Body of pancreas (tissue), 4 donors: ENCODE measurements at regions not wholly inside any gene's neighbourhood (a gene's known extent, or its start where the extent isn't known, plus 50 kb on each side); places are given as distances from the start of the nearest gene placed in this dataset.
"Not testable (repeated sequence)": the region's sequence is repeated elsewhere in the genome, so short reads cannot be mapped to it uniquely, and the experiment has no call there.

Source experiments
- ATAC-seq: fragments of 150-250 bp; one replicate; pipeline ENCODE4 v1.9.1; 2016
- DNase-seq, 4 donors: peaks; one replicate each; pipeline ENCODE4 v3.0.0-alpha.2; 2019
- H3K27ac ChIP-seq, 4 donors: fragments of 200-600 bp; sonication (generic); 1 replicate in 3 of 4; 2 replicates in 1 of 4; pipeline versions ENCODE4 v1.5.1 to v1.6.1; 2016 to 2019; ENCODE audit warnings: mild to moderate bottlenecking in 1 of 4, mixed read lengths in 1 of 4, moderate library complexity in 1 of 4
- H3K27me3 ChIP-seq, 2 donors: fragments of 200-600 bp; sonication (generic); one replicate each; pipeline ENCODE4 v1.6.0; 2016; ENCODE audit warnings: mild to moderate bottlenecking in 1 of 2
- H3K36me3 ChIP-seq, 2 donors: fragments of 200-600 bp; sonication (generic); replicated peaks in 1 of 2; 2 replicates each; pipeline ENCODE4 v1.5.1; 2016; ENCODE audit warnings: low read depth in 2 of 2; ENCODE audit not compliant: insufficient read depth in 1 of 2
- H3K4me1 ChIP-seq: fragments of 200-600 bp; sonication (generic); one replicate; pipeline ENCODE4 v1.6.0; 2016
- H3K4me3 ChIP-seq, 2 donors: fragments of 200-600 bp; sonication (generic); 1 replicate in 1 of 2; 2 replicates in 1 of 2; pipeline ENCODE4 v1.5.1; 2016 to 2019
- H3K9me3 ChIP-seq, 3 donors: fragments of 200-600 bp; sonication (generic); 1 replicate in 2 of 3; 2 replicates in 1 of 3; pipeline ENCODE4 v1.5.1; 2016
- CTCF ChIP-seq, 7 experiments: fragments of 450-650 bp in 4 of 7; fragments of 200-600 bp in 3 of 7; sonication (generic) in 3 of 7; IDR thresholded peaks; one replicate each; pipeline ENCODE4 v1.5.1; 2016 to 2019; ENCODE audit warnings: antibody characterized with exemption in 7 of 7
- POLR2A ChIP-seq, 3 donors: fragments of 450-650 bp; IDR thresholded peaks; one replicate each; pipeline ENCODE4 v1.6.1; 2016; ENCODE audit warnings: antibody characterized with exemption in 3 of 3, mild to moderate bottlenecking in 2 of 3
- WGBS, 2 donors: methylation state at CpG; one replicate each; pipeline ENCODE4 v1.1.5; 2017; 5-methylcytosine and 5-hydroxymethylcytosine counted together
- intact Hi-C: fragments of 100-400 bp; cut with DNase I; formaldehyde crosslinking; loops from one replicate; pipeline ENCODE4 v1.15.1; 2023

GRCh38 chr10:80713398-80713928 is 175.8 kb downstream of the SH2D4B start:
- no peaks in the 10 kb centered on the region for H3K9me3 ChIP-seq
- no peaks in the 10 kb centered on the region for H3K27me3 ChIP-seq
- no peaks in the 10 kb centered on the region for H3K36me3 ChIP-seq
- 71 to 74% methylated on average over 11 of the region's 11 CpGs for WGBS, 2 donors
- TF ChIP-seq CTCF (IDR thresholded peaks at IDR 0.05) (no peak), POLR2A (IDR thresholded peaks at IDR 0.05) (no peak)
- intact Hi-C loops = no loop called here
- H3K4me1 ChIP-seq = no peaks in the 10 kb centered on the region
- H3K27ac ChIP-seq = no peak overlapping the region
- no peak for DNase-seq
- no peak for ATAC-seq
- no peak overlapping the region for H3K4me3 ChIP-seq

GRCh38 chr10:80714566-80714965 is 176.9 kb downstream of the SH2D4B start:
- no peaks in the 10 kb centered on the region for H3K27me3 ChIP-seq
- H3K4me1 ChIP-seq = no peaks in the 10 kb centered on the region
- no peak overlapping the region for H3K4me3 ChIP-seq
- no peak for ATAC-seq
- intact Hi-C loops = no loop called here
- no peaks in the 10 kb centered on the region for H3K36me3 ChIP-seq
- TF ChIP-seq CTCF (IDR thresholded peaks at IDR 0.05) (no peak), POLR2A (IDR thresholded peaks at IDR 0.05) (no peak)
- no peak overlapping the region for H3K27ac ChIP-seq
- DNase-seq = no peak
- no peaks in the 10 kb centered on the region for H3K9me3 ChIP-seq
- 81 to 88% methylated on average over 11 of the region's 11 CpGs for WGBS, 2 donors

- Histone ChIP-seq H3K9me3 (no peaks in the 10 kb centered on the region), H3K4me1 (no peaks in the 10 kb centered on the region), H3K27me3 (no peaks in the 10 kb centered on the region), H3K4me3 (no peak overlapping the region), H3K27ac (no peak overlapping the region), H3K36me3 (no peaks in the 10 kb centered on the region)
- TF ChIP-seq CTCF (IDR thresholded peaks at IDR 0.05) = no peak
- no peak for TF ChIP-seq POLR2A (IDR thresholded peaks at IDR 0.05)
- WGBS, 2 donors = 62 to 75% methylated on average over 3 of the region's 3 CpGs
- ATAC-seq (no peak), DNase-seq (no peak)
- intact Hi-C loops = no loop called here
Measured at GRCh38 chr10:80718024-80718423, 180.3 kb downstream of the SH2D4B start.

- intact Hi-C loops = no loop called here
- Histone ChIP-seq H3K4me3 (no peak overlapping the region), H3K9me3 (no peaks in the 10 kb centered on the region), H3K4me1 (no peaks in the 10 kb centered on the region), H3K36me3 (no peaks in the 10 kb centered on the region), H3K27me3 (no peaks in the 10 kb centered on the region), H3K27ac (no peak overlapping the region)
- TF ChIP-seq POLR2A (IDR thresholded peaks at IDR 0.05) (no peak), CTCF (IDR thresholded peaks at IDR 0.05) (no peak)
- WGBS, 2 donors = 74 to 83% methylated on average over 5 of the region's 5 CpGs
- ATAC-seq (no peak), DNase-seq (no peak)
Measured at GRCh38 chr10:80719935-80720334, 182.2 kb downstream of the SH2D4B start.

GRCh38 chr10:80720549-80720948 is 182.8 kb downstream of the SH2D4B start:
- 63 to 66% methylated on average over 3 of the region's 3 CpGs for WGBS, 2 donors
- no peak overlapping the region for H3K27ac ChIP-seq
- TF ChIP-seq CTCF (IDR thresholded peaks at IDR 0.05) (no peak), POLR2A (IDR thresholded peaks at IDR 0.05) (no peak)
- H3K27me3 ChIP-seq = no peaks in the 10 kb centered on the region
- H3K36me3 ChIP-seq = no peaks in the 10 kb centered on the region
- no peak for DNase-seq
- no peaks in the 10 kb centered on the region for H3K9me3 ChIP-seq
- H3K4me1 ChIP-seq = no peaks in the 10 kb centered on the region
- intact Hi-C loops = no loop called here
- ATAC-seq = no peak
- H3K4me3 ChIP-seq = no peak overlapping the region

GRCh38 chr10:80728354-80728753 is 190.7 kb downstream of the SH2D4B start:
- H3K4me3 ChIP-seq, DNase-seq, intact Hi-C loops, H3K4me1 ChIP-seq, H3K9me3 ChIP-seq, H3K36me3 ChIP-seq, H3K27me3 ChIP-seq, ATAC-seq, H3K27ac ChIP-seq: not testable (repeated sequence)
- WGBS, 2 donors = 88 to 89% methylated on average over 7 to 15 of the region's 15 CpGs
